Breast epithelium (tissue), 4 donors: ENCODE measurements at regions not wholly inside any gene's neighbourhood (a gene's known extent, or its start where the extent isn't known, plus 50 kb on each side); places are given as distances from the start of the nearest gene placed in this dataset.

Experiments
- DNase-seq, 2 donors: peaks; one replicate each; pipeline ENCODE4 v3.0.0-alpha.2; 2019; ENCODE audit warnings: low spot score in 2 of 2
- H3K27ac ChIP-seq, 2 donors: fragments of 200-600 bp; sonication (generic) in 1 of 2; one replicate each; pipeline ENCODE4 v1.5.1; 2016 to 2019; ENCODE audit warnings: mild to moderate bottlenecking in 1 of 2
- H3K27me3 ChIP-seq, 2 donors: fragments of 200-600 bp; sonication (generic) in 1 of 2; one replicate each; pipeline versions ENCODE4 v1.5.1 to v1.6.0; 2017 to 2019; ENCODE audit warnings: control low read depth in 1 of 2, mild to moderate bottlenecking in 1 of 2
- H3K36me3 ChIP-seq: fragments of 200-600 bp; one replicate; pipeline ENCODE4 v1.5.1; 2019
- H3K4me1 ChIP-seq, 2 donors: fragments of 200-600 bp; sonication (generic); one replicate each; pipeline ENCODE4 v1.5.1; 2016 to 2019; ENCODE audit warnings: control low read depth in 1 of 2
- H3K4me3 ChIP-seq, 3 donors: fragments of 200-600 bp; sonication (generic); 1 replicate in 2 of 3; 2 replicates in 1 of 3; pipeline ENCODE4 v1.5.1; 2016 to 2019; ENCODE audit warnings: mild to moderate bottlenecking in 3 of 3, moderate library complexity in 2 of 3
- H3K9me3 ChIP-seq, 2 donors: fragments of 200-600 bp; sonication (generic) in 1 of 2; one replicate each; pipeline ENCODE4 v1.5.1; 2016 to 2019; ENCODE audit warnings: control low read depth in 1 of 2
- CTCF ChIP-seq, 3 donors: fragments of 450-650 bp; IDR thresholded peaks; one replicate each; pipeline ENCODE4 v1.5.1; 2016 to 2017; ENCODE audit warnings: antibody characterized with exemption in 3 of 3, mild to moderate bottlenecking in 3 of 3, moderate library complexity in 3 of 3
- POLR2A ChIP-seq: fragments of 450-650 bp; IDR thresholded peaks from one replicate; pipeline ENCODE4 v1.6.1; 2016; ENCODE audit warnings: antibody characterized with exemption, mild to moderate bottlenecking, moderate library complexity
- POLR2AphosphoS5 ChIP-seq, 3 donors: sonication (generic); formaldehyde crosslinking; IDR thresholded peaks; one replicate each; pipeline ENCODE4 v1.6.1; 2017; ENCODE audit warnings: antibody characterized with exemption in 3 of 3
- intact Hi-C: fragments of 100-400 bp; cut with DNase I; formaldehyde crosslinking; loops from one replicate; pipeline ENCODE4 v1.15.1; 2023; ENCODE audit warnings: low total_unique reads

DNA sequence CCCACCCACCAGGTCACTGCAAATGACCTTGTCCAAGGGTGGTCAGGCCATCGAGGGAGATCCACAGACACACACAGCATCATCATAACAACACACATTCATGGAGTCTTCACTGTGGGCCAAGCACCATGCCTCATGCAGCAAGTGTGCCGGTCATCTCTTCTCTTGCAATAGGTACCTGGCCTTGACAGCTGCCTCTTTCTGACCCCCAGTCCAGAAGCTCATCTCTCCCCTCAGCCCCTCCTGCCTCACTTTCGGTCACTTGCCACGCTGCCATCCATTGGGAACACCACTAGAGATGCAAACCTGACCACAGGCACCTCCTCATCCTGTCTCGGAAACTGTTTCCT lies 75.9 kb downstream of the OAT start:
- no peaks in the 10 kb centered on the region for H3K4me1 ChIP-seq
- intact Hi-C loops, result no loop called here
- no peaks in the 10 kb centered on the region for H3K36me3 ChIP-seq
- TF ChIP-seq POLR2A (no peak), CTCF (IDR thresholded peaks at IDR 0.05) (no peak), POLR2AphosphoS5 (IDR thresholded peaks at IDR 0.05) (no peak)
- no peak for DNase-seq
- no peak overlapping the region for H3K27ac ChIP-seq
- H3K27me3 ChIP-seq, result no peaks in the 10 kb centered on the region
- no peak overlapping the region for H3K4me3 ChIP-seq
- H3K9me3 ChIP-seq, result no peaks in the 10 kb centered on the region

DNA sequence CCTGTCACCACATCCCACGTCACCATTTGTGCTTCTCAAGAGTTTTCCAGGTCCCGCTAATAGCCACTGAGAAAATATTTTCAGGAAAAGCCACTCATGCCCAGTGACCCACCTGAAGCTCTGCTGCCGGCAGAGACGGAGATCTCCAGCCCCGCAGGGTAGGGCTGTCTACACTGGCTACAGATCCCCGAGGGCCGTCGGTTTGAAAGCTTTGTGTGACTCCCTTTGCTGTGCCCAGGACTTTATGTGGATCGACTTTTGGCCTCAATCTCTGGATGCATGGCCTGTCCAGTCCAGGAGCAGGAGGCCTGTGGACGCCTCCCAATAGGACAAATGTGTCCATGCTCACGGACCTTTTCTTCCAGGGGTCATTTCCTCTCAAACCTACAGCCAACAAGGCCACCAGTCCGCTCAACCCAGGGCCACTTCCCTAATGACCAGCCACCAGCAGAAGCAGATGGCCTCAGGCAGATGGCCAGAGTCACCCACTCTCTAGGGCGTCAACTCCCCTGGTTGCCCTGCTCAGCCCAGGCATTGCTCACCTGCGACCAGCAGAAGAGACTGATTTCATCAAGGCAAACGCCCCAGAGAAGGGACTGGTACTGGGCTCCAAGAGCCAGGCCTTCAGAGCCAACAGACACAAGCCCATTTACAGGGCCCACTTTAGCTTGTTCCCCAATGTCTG lies 76.4 kb downstream of the OAT start:
- H3K4me1 ChIP-seq, result no peaks in the 10 kb centered on the region
- H3K9me3 ChIP-seq, result no peaks in the 10 kb centered on the region
- intact Hi-C loops, result no loop called here
- H3K36me3 ChIP-seq, result no peaks in the 10 kb centered on the region
- no peaks in the 10 kb centered on the region for H3K27me3 ChIP-seq
- H3K4me3 ChIP-seq, result no peak overlapping the region
- peak in 1 of 2 donors; percentile 45 for DNase-seq
- TF ChIP-seq CTCF (IDR thresholded peaks at IDR 0.05), result no peak
- no peak for TF ChIP-seq POLR2A
- no peak for TF ChIP-seq POLR2AphosphoS5 (IDR thresholded peaks at IDR 0.05)
- no peak overlapping the region for H3K27ac ChIP-seq

DNA sequence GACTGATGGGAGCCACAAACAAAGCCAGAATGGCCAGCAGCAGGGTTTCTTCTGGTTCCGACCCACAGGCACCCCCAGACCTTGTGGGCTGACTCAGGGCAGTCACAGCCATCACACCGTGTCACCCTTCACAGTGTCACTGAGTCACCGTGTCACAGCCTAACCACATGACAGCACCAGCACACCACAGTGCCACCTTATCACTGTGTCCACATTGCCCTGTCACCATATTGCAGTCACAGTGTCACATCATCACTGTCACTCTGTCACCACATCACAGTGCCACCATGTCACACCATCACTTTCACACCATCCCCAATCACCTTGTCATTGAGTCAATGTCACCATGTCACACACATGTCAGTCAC lies 77.0 kb downstream of the OAT start:
- Histone ChIP-seq H3K9me3 (no peaks in the 10 kb centered on the region), H3K27me3 (no peaks in the 10 kb centered on the region), H3K4me1 (no peaks in the 10 kb centered on the region), H3K4me3 (no peak overlapping the region), H3K27ac (no peak overlapping the region), H3K36me3 (no peaks in the 10 kb centered on the region)
- TF ChIP-seq CTCF (IDR thresholded peaks at IDR 0.05), result no peak
- no peak for TF ChIP-seq POLR2AphosphoS5 (IDR thresholded peaks at IDR 0.05)
- no peak for TF ChIP-seq POLR2A
- peak in 1 of 2 donors; percentile 28 for DNase-seq
- intact Hi-C loops, result no loop called here

DNA sequence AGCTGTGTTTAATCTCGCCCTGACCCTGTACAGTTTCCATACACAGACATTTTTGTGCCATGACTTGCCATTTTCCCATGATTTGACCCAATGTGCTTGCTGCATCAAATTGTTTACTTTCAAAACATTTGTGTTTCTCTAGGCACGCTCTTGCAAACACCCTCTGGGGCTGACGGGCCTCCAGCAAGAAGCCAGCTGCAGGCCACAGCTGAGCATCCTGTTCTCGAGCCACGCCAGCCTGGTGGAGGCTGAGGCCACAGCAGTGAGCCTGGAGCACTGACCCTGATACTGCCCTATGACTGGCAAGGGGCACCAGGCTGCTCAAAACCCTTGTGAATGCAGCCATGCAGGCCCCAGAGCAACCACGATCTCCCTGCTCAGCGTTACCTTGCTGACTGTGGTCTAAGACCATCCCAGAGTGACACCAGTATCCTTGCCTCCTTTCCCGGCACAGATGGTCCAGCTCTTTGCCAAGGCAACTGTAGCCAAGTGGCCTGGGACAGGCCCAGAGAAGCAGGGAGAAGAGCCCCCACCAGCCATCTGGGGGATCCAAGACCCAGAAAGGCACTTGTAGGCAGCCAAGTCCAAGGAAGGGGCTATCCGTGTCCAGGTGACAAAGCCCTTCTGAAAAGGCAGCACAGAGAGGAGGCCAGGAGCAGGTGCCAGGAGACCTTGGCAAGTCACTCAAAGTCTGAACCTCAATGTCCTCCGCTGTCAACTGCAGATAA lies 78.5 kb downstream of the OAT start:
- H3K4me1 ChIP-seq, result no peaks in the 10 kb centered on the region
- H3K27me3 ChIP-seq, result no peaks in the 10 kb centered on the region
- no peak overlapping the region for H3K4me3 ChIP-seq
- H3K9me3 ChIP-seq, result no peaks in the 10 kb centered on the region
- no peak for DNase-seq
- H3K27ac ChIP-seq, result no peak overlapping the region
- intact Hi-C loops, result no loop called here
- no peaks in the 10 kb centered on the region for H3K36me3 ChIP-seq
- TF ChIP-seq POLR2AphosphoS5 (IDR thresholded peaks at IDR 0.05) (no peak), POLR2A (no peak), CTCF (IDR thresholded peaks at IDR 0.05) (no peak)
